Islet precursor cell (in vitro differentiated cells): ENCODE measurements at regions not wholly inside any gene's neighbourhood (a gene's known extent, or its start where the extent isn't known, plus 50 kb on each side); places are given as distances from the start of the nearest gene placed in this dataset.
"Not testable (repeated sequence)": the region's sequence is repeated elsewhere in the genome, so short reads cannot be mapped to it uniquely, and the experiment has no call there.

Experiments
- DNase-seq: peaks from one replicate; pipeline ENCODE4 v3.0.0-alpha.2; 2018

DNA sequence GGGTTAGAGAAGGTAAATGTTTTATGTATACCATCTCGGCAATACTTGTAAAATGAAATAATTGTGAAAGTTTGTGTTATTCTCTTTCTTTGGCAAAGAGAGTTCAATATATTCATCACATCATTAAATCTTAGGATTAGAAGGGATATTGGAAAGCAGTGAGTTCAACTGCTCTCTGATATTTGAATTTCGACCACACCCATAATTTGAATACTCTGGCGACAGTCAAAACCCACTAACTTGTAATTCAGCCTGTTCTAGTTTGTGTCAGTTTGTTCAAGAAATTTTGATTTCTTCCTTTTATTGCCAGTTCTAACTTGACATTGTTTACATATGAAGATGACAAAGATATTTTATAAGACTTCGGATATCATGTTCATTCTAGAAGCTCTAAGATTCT is 1380.5 kb upstream of the CDH8 start:
- no peak for DNase-seq

DNA sequence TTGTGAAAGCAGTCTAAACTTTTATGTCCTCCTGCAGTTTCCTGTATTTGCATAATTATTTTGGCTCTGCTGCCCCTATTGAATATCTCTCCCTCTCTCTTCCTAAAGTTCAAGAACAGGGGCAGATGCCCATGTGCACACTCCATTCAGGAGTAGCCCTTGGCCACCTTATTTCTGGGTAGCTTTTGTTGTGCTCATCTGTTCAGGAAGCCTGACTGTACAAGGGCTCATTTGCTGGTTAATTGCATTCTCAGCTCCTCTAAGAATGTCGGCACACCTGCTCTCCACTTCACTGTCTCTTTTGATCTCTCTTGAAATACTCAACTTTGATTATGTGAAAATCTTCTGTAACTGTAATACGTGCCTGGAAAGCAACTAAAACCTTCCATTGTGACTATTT is 1378.8 kb upstream of the CDH8 start:
- DNase-seq, result no peak

DNA sequence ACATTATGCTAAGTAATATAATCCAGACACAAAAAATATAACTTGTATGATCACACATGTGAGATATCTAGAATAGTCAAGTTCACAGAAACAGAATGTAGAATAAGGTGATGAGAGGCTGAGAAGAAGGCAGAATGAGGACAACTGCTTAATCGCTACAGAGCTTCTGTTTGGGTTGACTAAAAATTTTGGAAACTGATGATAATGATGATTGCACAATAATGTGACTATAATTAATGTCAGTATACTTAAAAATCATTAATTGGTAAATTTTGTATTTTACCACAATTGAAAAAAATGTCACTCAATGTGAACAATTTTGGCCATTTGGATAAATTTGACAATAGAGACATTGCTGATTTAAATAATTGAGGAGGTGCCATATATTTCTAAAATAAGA is 1374.4 kb upstream of the CDH8 start:
- DNase-seq, result no peak

GRCh38 chr16:63403792-63404191 is 1367.6 kb upstream of the CDH8 start:
- no peak for DNase-seq

DNA sequence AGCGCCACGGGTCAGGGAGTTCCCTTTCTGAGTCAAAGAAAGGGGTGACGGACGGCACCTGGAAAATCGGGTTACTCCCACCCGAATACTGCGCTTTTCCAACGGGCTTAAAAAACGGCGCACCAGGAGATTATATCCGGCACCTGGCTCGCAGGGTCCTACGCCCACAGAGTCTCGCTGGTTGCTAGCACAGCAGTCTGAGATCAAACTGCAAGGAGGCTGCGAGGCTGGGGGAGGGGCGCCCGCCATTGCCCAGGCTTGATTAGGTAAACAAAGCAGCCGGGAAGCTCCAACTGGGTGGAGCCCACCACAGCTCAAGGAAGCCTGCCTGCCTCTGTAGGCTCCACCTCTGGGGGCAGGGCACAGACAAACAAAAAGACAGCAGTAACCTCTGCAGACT is 1352.0 kb upstream of the CDH8 start:
- DNase-seq, result not testable (repeated sequence)

DNA sequence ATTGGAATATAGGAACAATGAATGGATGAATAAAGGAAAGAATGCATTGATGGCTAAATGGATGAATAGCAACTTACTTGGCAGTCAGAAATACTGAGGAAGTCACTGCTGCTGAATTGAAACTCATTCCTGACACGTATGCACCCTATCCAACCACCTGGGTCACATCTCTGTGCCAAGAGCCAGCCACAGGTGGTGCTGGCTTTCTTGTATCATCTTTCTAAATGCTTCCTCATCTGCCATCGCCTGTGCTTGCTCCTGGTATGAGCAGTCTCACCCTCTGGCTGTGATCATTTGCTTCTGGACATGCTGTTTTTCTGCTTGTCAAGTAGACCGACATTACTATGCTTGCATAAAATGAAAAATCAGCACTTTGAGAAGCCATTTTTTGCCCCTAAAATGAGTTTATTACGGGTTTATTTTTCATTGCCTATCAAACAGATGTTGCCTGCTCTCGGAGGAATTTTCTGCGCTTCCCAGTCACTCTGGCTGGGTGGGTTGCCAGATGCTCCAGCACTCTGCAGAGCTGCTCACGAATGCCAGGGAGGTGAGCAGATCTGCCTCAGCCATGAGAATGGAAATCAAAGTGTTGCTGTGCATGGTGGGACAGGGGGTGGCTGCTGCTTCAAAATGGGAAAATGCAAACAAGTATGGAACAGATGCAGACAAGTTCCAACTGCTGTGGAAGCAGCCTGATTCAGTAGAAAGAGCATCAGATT is 1349.6 kb upstream of the CDH8 start:
- DNase-seq, result no peak

GRCh38 chr16:63373744-63374143 is 1337.5 kb upstream of the CDH8 start:
- no peak for DNase-seq

GRCh38 chr16:63372815-63373214 is 1336.6 kb upstream of the CDH8 start:
- no peak for DNase-seq

GRCh38 chr16:63372283-63372682 is 1336.0 kb upstream of the CDH8 start:
- no peak for DNase-seq

GRCh38 chr16:63365649-63366304 is 1329.5 kb upstream of the CDH8 start:
- no peak for DNase-seq

GRCh38 chr16:63363738-63364137 is 1327.5 kb upstream of the CDH8 start:
- no peak for DNase-seq

- no peak for DNase-seq
These were observed 1324.9 kb upstream of the CDH8 start for GRCh38 chr16:63361032-63361624.

DNA sequence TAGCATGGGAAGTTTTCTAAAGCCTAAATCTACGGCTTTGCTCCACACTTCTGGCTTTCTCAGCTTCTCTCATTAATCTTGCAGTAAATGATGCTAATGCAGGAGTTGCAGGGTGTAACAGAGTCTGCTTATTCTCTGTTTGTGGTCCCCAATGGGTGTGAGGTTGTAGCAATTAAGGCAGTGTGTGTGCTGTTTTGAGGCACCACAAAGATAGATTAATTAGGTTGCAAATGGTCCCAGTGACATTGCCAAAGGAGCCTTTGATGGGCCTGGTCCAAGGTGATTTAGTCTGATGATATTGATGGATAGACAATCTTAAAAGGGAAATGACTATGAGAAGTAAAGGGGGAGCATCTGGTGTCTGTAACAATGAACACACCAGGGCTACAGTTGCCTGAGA is 1313.7 kb upstream of the CDH8 start:
- DNase-seq, result no peak

GRCh38 chr16:63346000-63346399 is 1309.8 kb upstream of the CDH8 start:
- no peak for DNase-seq

GRCh38 chr16:63337264-63337663 is 1301.0 kb upstream of the CDH8 start:
- DNase-seq, result no peak

DNA sequence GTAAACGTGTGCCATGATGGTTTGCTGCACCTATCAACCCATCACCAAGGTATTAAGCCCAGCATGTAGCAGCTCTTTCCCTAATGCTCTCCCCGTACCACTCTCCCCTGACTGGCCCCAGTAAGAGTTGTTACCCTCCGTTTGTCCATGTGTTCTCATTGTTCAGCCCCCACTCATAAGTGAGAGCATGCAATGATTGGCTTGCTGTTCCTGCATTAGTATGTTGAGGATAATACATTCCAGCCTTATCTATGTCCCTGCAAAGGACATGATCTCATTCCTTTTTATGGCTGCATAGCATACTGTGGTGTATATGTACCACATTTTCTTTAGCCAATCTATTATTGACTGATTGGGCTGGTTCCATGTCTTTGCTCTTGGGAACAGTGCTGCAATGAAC is 1294.9 kb upstream of the CDH8 start:
- DNase-seq, result no peak

DNA sequence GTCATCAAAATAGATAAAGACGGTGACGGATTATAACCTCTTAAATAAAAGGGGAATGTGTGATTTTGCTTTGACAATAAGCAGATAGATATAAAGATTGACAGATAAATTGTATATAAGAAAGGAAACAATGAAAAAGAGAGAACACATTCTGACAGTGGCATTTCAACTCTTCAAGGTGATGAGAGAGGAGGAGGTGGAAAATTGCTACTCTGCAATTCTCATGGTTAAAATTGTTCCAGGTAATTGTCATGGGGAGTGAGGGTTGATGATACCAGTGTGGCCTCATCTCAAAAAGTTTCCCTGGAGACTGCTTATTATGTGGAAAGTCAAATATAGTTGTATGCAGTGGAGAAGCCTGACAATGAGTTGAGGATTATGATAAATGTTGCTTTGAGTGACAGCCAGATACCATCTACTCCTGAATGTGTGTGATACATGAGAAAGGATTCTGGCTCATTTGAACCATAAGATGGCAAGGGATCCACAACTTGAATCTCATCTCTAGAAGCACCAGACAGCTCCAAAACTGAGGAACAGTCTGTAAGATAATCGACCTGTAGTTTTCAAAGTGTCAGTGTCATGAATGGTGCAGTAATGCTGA is 1290.6 kb upstream of the CDH8 start:
- DNase-seq, result no peak

- no peak for DNase-seq
These were observed 1287.8 kb upstream of the CDH8 start for GRCh38 chr16:63323722-63324705.

DNA sequence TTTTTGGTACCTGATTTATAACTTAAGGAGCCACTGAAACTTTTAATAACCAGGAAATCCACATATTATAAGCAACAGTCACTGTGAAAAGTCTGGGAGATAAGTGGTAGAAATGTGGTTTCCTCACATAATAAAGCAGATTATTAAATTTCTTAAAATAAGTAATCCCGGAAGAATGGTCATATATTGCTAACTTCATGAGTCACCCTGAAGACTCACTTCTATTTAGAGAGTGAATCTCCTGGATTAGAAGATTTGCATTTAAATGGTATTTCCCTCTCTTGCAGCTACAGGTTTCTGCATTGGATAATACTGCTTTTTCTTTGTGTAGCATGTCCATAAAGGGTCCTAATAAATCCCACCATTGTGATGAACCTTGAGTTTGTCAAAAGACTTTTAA is 1286.8 kb upstream of the CDH8 start:
- no peak for DNase-seq

- DNase-seq, result no peak
These were observed 1279.0 kb upstream of the CDH8 start for GRCh38 chr16:63315229-63315628.

DNA sequence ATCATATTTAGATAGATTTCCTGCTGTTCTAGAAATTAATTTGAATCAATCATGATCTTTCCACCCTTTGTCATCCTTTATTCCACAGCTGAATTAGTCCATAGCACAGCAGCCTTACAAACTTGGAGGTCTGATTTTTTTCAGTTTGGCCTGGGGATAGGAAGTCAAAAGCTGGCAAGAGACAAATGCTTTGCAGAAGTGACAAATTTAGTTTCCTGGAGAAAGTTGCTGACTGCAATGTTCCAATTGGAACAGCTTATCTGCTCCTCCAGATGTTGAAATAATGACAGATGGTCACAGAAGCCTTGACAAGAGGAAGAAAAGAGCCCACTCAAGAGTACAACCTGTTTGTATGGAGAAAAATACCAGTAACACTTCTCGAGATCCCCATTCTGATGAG is 1276.1 kb upstream of the CDH8 start:
- no peak for DNase-seq

- DNase-seq, result no peak
These were observed 1275.1 kb upstream of the CDH8 start for GRCh38 chr16:63311313-63311712.

GRCh38 chr16:63302811-63303210 is 1266.6 kb upstream of the CDH8 start:
- no peak for DNase-seq
